NT2/D1 (cell line): ENCODE measurements at regions not wholly inside any gene's neighbourhood (a gene's known extent, or its start where the extent isn't known, plus 50 kb on each side); places are given as distances from the start of the nearest gene placed in this dataset.

Experiments
- YY1 ChIP-seq: IDR thresholded peaks from 2 replicates; pipeline ENCODE4 v1.6.1; 2011; ENCODE audit not compliant: insufficient read length, insufficient read depth
- ZNF274 ChIP-seq: IDR thresholded peaks from 2 replicates; pipeline ENCODE4 v1.6.1; 2011; ENCODE audit warnings: mild to moderate bottlenecking, low read depth, low read length

GRCh38 chr3:68666429-68667136, 265.8 kb downstream of the TAFA4 start:
- TF ChIP-seq ZNF274 (no peak), YY1 (no peak)
